GM12878 (cell line): ENCODE measurements at regions not wholly inside any gene's neighbourhood (a gene's known extent, or its start where the extent isn't known, plus 50 kb on each side); places are given as distances from the start of the nearest gene placed in this dataset.

Experiments used
- ATAC-seq: fragments of 200-7000 bp; cut with Tn5 transposase; 3 replicates; pipeline ENCODE4 v1.9.1; 2020; ENCODE audit warnings: mild to moderate bottlenecking, moderate library complexity
- BruUV-seq: library from RNA; stranded (reverse); fragments of 400-500 nt; replicated peaks from 2 replicates; lab custom pipeline; 2021; lab: Mats Ljungman, UMichigan
- CTCF ChIA-PET: fragments of 300-600 bp; sonication (Branson Sonifier 250); formaldehyde crosslinking; extraction: SDS; loops from one replicate; lab custom pipeline; 2021; ENCODE audit warnings: inconsistent platforms; lab: Yijun Ruan, JAX
- POLR2A ChIA-PET: fragments of 350-600 bp; formaldehyde crosslinking; extraction: SDS; loops from one replicate; lab custom pipeline; 2021; ENCODE audit warnings: inconsistent platforms; lab: Charles Lee
- RAD21 ChIA-PET: fragments of 300-600 bp; sonication (Branson Sonifier 250); formaldehyde crosslinking; loops from one replicate; lab custom pipeline; 2023; ENCODE audit warnings: antibody characterized with exemption; ENCODE audit not compliant: unreplicated experiment; lab: Charles Lee
- SMC1A ChIA-PET: fragments of 300-600 bp; sonication (Branson Sonifier 250); formaldehyde crosslinking; loops from one replicate; lab custom pipeline; 2023; ENCODE audit not compliant: unreplicated experiment, uncharacterized antibody; lab: Charles Lee
- DNase-seq: peaks from one replicate; pipeline ENCODE4 v3.0.0-alpha.2; 2011; ENCODE audit warnings: low read depth, low spot score
- FAIRE-seq: peaks from 3 replicates; lab custom pipeline; 2011; peaks lifted over from hg19 to GRCh38; lab: Jason Lieb, UNC
- H2AFZ ChIP-seq: 2 replicates; pipeline ENCODE4 v1.6.0; 2011; ENCODE audit warnings: low read depth, low read length, control low read depth; ENCODE audit not compliant: control insufficient read depth
- H3K27ac ChIP-seq: 2 replicates; pipeline ENCODE4 v1.5.1; 2011; ENCODE audit warnings: control low read depth; ENCODE audit not compliant: control insufficient read depth, insufficient read depth
- H3K27me3 ChIP-seq, 2 experiments: replicated peaks in 1 of 2; 2 replicates each; pipeline versions ENCODE4 v1.6.0 to v1.6.1; 2011; ENCODE audit warnings: low read length in 1 of 2; ENCODE audit not compliant: control insufficient read depth in 2 of 2, insufficient read depth in 2 of 2
- H3K36me3 ChIP-seq, 2 experiments: 2 replicates each; pipeline ENCODE4 v1.5.1; 2011; ENCODE audit warnings: low read length in 1 of 2; ENCODE audit not compliant: control insufficient read depth in 2 of 2, insufficient read depth in 2 of 2
- H3K4me1 ChIP-seq: 2 replicates; pipeline ENCODE4 v1.6.1; 2011; ENCODE audit warnings: mild to moderate bottlenecking, low read length, moderate library complexity, mixed read lengths; ENCODE audit not compliant: control insufficient read depth, insufficient read depth
- H3K4me2 ChIP-seq: 2 replicates; pipeline ENCODE4 v1.6.0; 2011; ENCODE audit warnings: control low read depth; ENCODE audit not compliant: control insufficient read depth, insufficient read depth
- H3K4me3 ChIP-seq: fragments of 200-600 bp; sonication (generic); 2 replicates; pipeline ENCODE4 v1.5.1; 2016
- H3K79me2 ChIP-seq: 2 replicates; pipeline ENCODE4 v1.6.0; 2011; ENCODE audit warnings: low read length; ENCODE audit not compliant: control insufficient read depth, insufficient read depth
- H3K9ac ChIP-seq: 2 replicates; pipeline ENCODE4 v1.8.0; 2011; ENCODE audit warnings: low read length, control low read depth, mixed read lengths; ENCODE audit not compliant: control insufficient read depth, insufficient read depth
- H3K9me3 ChIP-seq: replicated peaks from 3 replicates; pipeline ENCODE4 v1.5.1; 2011; ENCODE audit warnings: mild to moderate bottlenecking, low read length; ENCODE audit not compliant: control insufficient read depth, insufficient read depth
- H4K20me1 ChIP-seq: 2 replicates; pipeline ENCODE4 v1.6.0; 2011; ENCODE audit not compliant: control insufficient read depth, insufficient read depth
- ATF7 ChIP-seq: fragments of 450-650 bp; IDR thresholded peaks from 2 replicates; pipeline ENCODE4 v1.6.1; 2016; ENCODE audit warnings: low read depth, mild to moderate bottlenecking
- CBX3 ChIP-seq: fragments of 200-600 bp; sonication (generic); IDR thresholded peaks from 2 replicates; pipeline ENCODE4 v1.6.1; 2016; ENCODE audit warnings: low read depth, borderline replicate concordance
- ESRRA ChIP-seq: IDR thresholded peaks from 2 replicates; pipeline ENCODE4 v1.6.1; 2012; ENCODE audit warnings: mild to moderate bottlenecking, low read length, improper control_type of control experiment
- EZH2 ChIP-seq: IDR thresholded peaks from 2 replicates; pipeline ENCODE4 v1.6.1; 2012; ENCODE audit warnings: low read depth, mild to moderate bottlenecking, control low read depth, inconsistent platforms, low read length, borderline replicate concordance; ENCODE audit not compliant: control insufficient read depth
- MEF2B ChIP-seq: fragments of 450-650 bp; IDR thresholded peaks from 2 replicates; pipeline ENCODE4 v1.6.1; 2018; ENCODE audit warnings: mild to moderate bottlenecking, moderate library complexity; ENCODE audit not compliant: partially characterized antibody, poor library complexity, severe bottlenecking
- TAF1 ChIP-seq: IDR thresholded peaks from 2 replicates; pipeline ENCODE4 v1.6.1; 2011; ENCODE audit warnings: mild to moderate bottlenecking, low read depth, low read length, borderline replicate concordance
- ZBED1 ChIP-seq: IDR thresholded peaks from 2 replicates; pipeline ENCODE4 v1.6.1; 2016; ENCODE audit warnings: borderline replicate concordance
- ZNF384 ChIP-seq: IDR thresholded peaks from 2 replicates; pipeline ENCODE4 v1.6.1; 2012; ENCODE audit warnings: low read depth, mild to moderate bottlenecking, low read length, improper control_type of control experiment, borderline replicate concordance
- ZZZ3 ChIP-seq: IDR thresholded peaks from 2 replicates; pipeline ENCODE4 v1.6.1; 2011; ENCODE audit warnings: low read depth; ENCODE audit not compliant: control insufficient read depth, insufficient read length
- WGBS: methylation state at CpG from one replicate; pipeline ENCODE4 v1.1.6; 2016; ENCODE audit warnings: low lambda C conversion rate; ENCODE audit not compliant: insufficient replicate concordance, insufficient coverage; ENCODE audit errors: missing lambda C conversion rate; 5-methylcytosine and 5-hydroxymethylcytosine counted together
- in situ Hi-C: fragments of 300-500 bp; cut with MboI; formaldehyde crosslinking; loops from 9 replicates; pipeline ENCODE4 v1.14.3; 2018; ENCODE audit warnings: mixed read lengths
- intact Hi-C: fragments of 100-400 bp; cut with micrococcal nuclease; formaldehyde crosslinking; loops from one replicate; pipeline ENCODE4 v1.14.2; 2022; ENCODE audit not compliant: unreplicated experiment
- TF ChIP-seq, protein P1 (sequence below): fragments of 450-650 bp; formaldehyde crosslinking; IDR thresholded peaks from 2 replicates; pipeline ENCODE4 v1.4.0; 2022; ENCODE audit warnings: mild to moderate bottlenecking, moderate library complexity
- TF ChIP-seq, protein P2 (sequence below): IDR thresholded peaks from 2 replicates; pipeline ENCODE4 v1.6.1; 2011; ENCODE audit warnings: borderline replicate concordance, low read depth, mild to moderate bottlenecking, moderate library complexity, mixed read lengths, low read length; ENCODE audit not compliant: insufficient read depth; ENCODE audit errors: extremely low read length
- TF ChIP-seq, protein P3 (sequence below): IDR thresholded peaks from 2 replicates; pipeline ENCODE4 v1.6.1; 2012; ENCODE audit warnings: improper control_type of control experiment, low read depth, low read length; ENCODE audit not compliant: insufficient replicate concordance

DNA sequence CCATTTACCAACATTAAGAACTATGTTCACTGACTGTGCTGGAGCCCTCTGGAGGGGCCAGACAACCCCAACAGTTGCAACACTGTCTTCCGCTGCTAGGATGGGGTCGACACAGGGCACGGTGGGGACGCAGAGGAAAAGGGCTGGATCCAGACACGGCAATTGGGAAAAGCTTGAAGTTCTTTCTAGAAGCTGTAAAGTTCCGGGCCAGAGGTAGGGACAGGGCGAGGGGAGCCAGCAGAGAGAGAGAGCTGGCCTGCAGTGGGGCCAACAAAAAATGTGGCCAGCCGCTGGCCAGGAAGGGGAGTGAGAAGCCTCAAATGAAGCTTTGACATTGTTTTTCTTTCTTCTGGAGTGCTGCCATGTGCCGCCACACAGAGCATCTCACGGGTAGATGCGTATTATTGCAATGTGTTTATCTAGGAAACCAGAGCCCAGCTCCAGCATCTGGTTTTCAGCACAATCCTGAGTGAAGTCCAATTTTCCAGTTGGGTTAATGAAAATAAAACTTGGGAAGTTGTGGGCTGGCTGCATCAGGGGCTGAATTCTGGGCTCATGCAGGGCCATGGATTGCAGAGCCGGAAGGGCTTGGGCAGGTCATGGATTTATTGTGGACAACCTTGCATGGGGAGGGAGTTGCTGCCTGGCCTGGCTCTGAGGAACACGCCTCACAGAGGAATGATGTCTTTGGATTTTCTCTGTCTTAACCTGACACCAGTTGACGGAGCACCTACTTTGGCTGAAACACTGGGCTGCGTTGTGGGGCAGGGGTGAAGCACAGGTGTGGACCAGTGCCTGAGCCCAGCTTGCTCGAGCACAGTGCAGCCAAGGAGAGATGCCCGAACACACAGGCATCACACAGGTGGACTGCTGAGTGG lies 67.6 kb upstream of the AMPD3 start (continued):
- TF ChIP-seq, protein P1, sequence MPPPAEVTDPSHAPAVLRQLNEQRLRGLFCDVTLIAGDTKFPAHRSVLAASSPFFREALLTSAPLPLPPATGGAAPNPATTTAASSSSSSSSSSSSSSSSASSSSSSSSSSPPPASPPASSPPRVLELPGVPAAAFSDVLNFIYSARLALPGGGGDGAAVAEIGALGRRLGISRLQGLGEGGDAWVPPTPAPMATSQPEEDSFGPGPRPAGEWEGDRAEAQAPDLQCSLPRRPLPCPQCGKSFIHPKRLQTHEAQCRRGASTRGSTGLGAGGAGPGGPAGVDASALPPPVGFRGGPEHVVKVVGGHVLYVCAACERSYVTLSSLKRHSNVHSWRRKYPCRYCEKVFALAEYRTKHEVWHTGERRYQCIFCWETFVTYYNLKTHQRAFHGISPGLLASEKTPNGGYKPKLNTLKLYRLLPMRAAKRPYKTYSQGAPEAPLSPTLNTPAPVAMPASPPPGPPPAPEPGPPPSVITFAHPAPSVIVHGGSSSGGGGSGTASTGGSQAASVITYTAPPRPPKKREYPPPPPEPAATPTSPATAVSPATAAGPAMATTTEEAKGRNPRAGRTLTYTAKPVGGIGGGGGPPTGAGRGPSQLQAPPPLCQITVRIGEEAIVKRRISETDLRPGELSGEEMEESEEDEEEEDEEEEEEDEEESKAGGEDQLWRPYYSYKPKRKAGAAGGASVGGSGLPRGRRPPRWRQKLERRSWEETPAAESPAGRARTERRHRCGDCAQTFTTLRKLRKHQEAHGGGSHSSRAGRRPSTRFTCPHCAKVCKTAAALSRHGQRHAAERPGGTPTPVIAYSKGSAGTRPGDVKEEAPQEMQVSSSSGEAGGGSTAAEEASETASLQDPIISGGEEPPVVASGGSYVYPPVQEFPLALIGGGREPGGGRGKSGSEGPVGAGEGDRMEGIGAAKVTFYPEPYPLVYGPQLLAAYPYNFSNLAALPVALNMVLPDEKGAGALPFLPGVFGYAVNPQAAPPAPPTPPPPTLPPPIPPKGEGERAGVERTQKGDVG (CRISPR knock-in tag) = no peak
- TF ChIP-seq ZZZ3 = no peak
- TF ChIP-seq, all 136 proteins: peak for 0

DNA sequence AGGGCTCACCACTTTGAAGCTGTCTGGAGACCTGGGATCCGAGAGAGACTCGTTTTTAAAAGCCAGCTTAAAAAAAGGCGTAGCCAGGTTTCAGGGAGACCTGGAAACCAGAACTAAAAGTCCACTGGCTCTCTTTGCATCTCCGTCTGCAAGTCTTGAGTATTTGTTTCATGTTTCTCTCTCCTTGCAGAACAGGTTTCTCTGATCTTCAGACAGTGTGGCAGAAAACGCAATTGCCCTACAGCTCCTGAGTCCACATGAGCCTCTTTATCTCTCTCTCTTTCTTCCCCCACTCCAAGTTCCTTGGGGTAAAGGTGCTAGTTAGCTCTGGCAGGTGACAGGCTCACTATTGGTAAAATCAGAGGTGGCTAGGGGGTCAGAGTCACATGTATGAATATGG lies 67.0 kb upstream of the AMPD3 start:
- RAD21 ChIA-PET = no interaction called here
- Histone ChIP-seq H3K9ac (no peak overlapping the region), H3K27ac (no peak overlapping the region), H3K27me3 (peaks cover 0 to 10% of the 10 kb centered on the region in 2 experiments; a peak in 3 of 4 replicates), H4K20me1 (no peaks in the 10 kb centered on the region), H3K4me2 (no peak overlapping the region), H3K36me3 (no peaks in the 10 kb centered on the region), H3K4me1 (no peaks in the 10 kb centered on the region), H3K4me3 (no peak overlapping the region), H2AFZ (no peak overlapping the region), H3K79me2 (no peaks in the 10 kb centered on the region), H3K9me3 (no peaks in the 10 kb centered on the region; the same call in 2 of the 3 replicates)
- FAIRE-seq (no peak), DNase-seq (no peak), ATAC-seq (no peak)
- intact Hi-C loops = no loop called here
- BruUV-seq = no TSS peak
- POLR2A ChIA-PET = no interaction called here
- SMC1A ChIA-PET = no interaction called here
- in situ Hi-C loops = no loop called here
- 27% methylated on average over 5 of the region's 5 CpGs for WGBS
- CTCF ChIA-PET = no interaction called here
- TF ChIP-seq, protein P2, sequence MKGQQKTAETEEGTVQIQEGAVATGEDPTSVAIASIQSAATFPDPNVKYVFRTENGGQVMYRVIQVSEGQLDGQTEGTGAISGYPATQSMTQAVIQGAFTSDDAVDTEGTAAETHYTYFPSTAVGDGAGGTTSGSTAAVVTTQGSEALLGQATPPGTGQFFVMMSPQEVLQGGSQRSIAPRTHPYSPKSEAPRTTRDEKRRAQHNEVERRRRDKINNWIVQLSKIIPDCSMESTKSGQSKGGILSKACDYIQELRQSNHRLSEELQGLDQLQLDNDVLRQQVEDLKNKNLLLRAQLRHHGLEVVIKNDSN = no peak
- TF ChIP-seq ZBED1 (no peak), ATF7 (no peak), MEF2B (no peak), TAF1 (no peak), CBX3 (no peak), ZNF384 (no peak), ESRRA (no peak), EZH2 (no peak)
- TF ChIP-seq, protein P3, sequence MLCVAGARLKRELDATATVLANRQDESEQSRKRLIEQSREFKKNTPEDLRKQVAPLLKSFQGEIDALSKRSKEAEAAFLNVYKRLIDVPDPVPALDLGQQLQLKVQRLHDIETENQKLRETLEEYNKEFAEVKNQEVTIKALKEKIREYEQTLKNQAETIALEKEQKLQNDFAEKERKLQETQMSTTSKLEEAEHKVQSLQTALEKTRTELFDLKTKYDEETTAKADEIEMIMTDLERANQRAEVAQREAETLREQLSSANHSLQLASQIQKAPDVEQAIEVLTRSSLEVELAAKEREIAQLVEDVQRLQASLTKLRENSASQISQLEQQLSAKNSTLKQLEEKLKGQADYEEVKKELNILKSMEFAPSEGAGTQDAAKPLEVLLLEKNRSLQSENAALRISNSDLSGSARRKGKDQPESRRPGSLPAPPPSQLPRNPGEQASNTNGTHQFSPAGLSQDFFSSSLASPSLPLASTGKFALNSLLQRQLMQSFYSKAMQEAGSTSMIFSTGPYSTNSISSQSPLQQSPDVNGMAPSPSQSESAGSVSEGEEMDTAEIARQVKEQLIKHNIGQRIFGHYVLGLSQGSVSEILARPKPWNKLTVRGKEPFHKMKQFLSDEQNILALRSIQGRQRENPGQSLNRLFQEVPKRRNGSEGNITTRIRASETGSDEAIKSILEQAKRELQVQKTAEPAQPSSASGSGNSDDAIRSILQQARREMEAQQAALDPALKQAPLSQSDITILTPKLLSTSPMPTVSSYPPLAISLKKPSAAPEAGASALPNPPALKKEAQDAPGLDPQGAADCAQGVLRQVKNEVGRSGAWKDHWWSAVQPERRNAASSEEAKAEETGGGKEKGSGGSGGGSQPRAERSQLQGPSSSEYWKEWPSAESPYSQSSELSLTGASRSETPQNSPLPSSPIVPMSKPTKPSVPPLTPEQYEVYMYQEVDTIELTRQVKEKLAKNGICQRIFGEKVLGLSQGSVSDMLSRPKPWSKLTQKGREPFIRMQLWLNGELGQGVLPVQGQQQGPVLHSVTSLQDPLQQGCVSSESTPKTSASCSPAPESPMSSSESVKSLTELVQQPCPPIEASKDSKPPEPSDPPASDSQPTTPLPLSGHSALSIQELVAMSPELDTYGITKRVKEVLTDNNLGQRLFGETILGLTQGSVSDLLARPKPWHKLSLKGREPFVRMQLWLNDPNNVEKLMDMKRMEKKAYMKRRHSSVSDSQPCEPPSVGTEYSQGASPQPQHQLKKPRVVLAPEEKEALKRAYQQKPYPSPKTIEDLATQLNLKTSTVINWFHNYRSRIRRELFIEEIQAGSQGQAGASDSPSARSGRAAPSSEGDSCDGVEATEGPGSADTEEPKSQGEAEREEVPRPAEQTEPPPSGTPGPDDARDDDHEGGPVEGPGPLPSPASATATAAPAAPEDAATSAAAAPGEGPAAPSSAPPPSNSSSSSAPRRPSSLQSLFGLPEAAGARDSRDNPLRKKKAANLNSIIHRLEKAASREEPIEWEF = no peak
